GM21786 (cell line): ENCODE measurements at regions not wholly inside any gene's neighbourhood (a gene's known extent, or its start where the extent isn't known, plus 50 kb on each side); places are given as distances from the start of the nearest gene placed in this dataset.
A peak's percentile ranks its signal among the peaks of the same experiment; 100 is the strongest.

Experiments
- ATAC-seq: cut with Tn5 transposase; IDR thresholded peaks from one replicate; pipeline ENCODE4 v1.9.1; 2021; ENCODE audit not compliant: unreplicated experiment

DNA sequence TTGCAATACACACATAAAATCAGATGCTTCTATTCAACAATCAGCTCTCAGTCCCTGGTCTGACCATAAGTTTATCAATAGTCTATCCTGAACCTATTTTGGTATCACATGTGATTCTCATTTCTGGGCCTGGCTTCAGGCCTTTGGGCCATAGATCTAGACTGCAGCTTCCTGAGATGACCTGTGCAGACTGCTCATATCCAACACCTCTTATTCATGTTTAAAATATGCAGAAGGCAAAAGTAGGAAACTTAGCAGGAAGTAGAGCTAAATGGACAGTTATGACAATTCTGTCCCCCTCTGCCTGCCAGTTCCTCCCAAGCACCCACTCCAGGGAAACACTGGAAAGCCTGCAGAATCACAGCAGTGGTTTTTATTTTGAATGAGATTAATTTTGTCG is 53.3 kb downstream of the C7orf25 start:
- ATAC-seq, result no peak

DNA sequence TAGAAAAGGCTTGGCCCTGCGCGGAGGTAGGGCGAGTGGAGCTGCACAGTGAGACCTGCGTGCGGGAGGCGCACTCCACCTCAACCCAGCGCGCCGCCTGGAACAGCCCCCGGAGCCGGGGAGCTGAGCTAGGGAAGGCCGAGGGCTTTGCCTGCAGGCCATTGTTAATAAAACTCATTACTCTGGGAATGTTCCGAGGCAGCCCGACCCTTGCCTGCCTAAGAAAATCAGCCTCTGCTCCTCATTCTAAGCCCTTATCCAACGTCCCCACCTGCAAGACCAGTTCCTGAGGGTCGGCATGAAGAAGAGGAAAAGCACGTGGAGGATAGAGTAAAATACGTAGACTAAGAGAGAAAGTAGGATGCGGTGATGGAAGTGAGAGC is 55.3 kb downstream of the C7orf25 start:
- no peak for ATAC-seq

DNA sequence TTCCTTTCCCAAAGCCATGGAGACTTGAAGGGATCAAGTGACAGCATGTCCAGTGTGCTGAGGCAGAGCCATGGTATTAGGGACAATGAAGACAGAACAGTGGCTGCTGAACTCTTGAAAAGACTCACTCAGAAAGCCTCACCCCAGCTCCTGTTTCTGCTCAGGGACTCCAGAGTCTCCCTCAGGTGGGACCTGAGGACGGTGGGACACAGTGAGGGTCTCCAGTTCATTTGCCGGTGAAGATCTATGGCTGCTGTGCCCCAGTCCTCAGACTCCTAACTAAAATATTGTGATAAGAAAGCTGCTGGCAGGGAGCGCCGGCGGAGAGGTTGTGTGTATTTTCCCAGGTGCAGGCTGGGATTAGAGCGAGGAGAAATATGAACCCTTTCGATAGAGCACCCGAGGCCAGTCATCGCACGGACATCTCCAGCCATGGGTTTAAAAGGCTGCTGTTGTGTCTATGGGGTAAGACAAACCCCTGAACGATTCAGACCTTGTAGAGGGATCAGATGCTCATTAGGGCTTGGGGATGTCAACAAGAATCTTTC is 57.2 kb downstream of the C7orf25 start:
- ATAC-seq, result no peak

- ATAC-seq, result no peak
Measured at GRCh38 chr7:42852531-42852930, 59.3 kb downstream of the C7orf25 start.

DNA sequence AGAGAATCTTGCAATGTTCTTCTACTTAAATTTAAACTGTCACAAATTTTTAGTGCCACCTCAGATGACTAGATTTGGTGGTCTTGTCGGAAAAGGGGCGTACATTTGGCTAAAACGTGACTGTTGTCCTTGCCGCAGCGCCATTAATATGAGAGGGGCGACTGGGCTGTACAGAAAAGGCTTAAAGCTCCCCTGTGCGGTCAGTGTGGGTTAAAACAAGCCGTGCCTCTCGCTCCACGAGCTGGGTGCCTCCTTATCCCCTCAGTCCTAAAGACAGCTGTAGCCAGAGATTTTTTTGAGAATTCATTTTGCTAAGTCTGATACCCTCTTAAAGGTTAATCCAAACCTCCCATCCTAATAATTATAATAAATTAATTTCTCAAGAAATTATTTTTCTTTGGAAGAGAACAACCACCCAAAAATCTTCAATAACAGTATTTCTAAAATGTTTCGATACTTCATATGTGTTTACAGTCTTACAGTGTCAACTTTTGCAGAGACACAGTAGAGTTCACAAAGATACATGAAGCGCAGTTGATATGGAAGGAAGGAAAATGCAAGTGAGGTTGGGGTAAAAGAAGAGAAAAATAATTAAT is 68.6 kb downstream of the C7orf25 start:
- peak; percentile 74 for ATAC-seq

DNA sequence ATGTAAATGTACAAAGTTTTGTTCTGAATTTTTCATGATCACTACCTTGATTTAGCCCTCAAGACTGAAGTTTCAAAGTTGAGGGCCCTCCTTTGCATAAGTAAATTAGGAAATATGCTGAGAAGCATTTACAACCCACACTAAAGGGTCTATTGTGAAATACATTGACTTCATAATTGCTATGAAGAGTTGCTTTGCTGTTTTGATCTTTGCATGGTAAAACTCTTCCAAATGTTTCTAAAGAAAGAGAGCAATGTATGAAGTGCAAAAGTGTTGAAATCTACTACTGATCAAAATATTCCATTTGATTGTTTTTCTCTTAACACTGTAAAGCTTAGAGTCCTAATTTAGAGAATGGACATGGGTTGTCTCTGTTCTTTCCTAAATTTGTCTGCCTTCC is 77.2 kb downstream of the C7orf25 start:
- no peak for ATAC-seq

- no peak for ATAC-seq
Measured at GRCh38 chr7:42833411-42833810, 78.5 kb downstream of the C7orf25 start.

DNA sequence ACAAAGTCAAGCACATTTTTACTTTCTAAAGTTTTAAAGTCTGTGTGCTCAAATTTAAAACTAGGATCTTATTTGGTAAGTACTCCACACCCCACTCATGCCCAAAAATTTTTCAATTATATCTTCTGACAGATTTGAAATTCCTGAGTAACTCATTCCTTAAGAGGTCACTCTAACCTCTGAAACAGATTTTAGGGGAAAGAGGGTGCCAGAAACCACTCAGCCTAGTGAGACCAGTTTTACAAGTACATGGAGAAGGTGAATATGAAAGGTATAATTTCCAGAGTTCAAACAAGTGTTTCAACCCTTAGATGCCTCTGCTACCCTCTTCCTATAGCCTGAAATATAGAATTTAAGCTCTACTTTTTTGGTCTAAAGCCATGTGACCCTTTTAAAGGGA is 79.2 kb downstream of the C7orf25 start:
- no peak for ATAC-seq

- no peak for ATAC-seq
Measured at GRCh38 chr7:42831718-42832522, 80.0 kb downstream of the C7orf25 start.

DNA sequence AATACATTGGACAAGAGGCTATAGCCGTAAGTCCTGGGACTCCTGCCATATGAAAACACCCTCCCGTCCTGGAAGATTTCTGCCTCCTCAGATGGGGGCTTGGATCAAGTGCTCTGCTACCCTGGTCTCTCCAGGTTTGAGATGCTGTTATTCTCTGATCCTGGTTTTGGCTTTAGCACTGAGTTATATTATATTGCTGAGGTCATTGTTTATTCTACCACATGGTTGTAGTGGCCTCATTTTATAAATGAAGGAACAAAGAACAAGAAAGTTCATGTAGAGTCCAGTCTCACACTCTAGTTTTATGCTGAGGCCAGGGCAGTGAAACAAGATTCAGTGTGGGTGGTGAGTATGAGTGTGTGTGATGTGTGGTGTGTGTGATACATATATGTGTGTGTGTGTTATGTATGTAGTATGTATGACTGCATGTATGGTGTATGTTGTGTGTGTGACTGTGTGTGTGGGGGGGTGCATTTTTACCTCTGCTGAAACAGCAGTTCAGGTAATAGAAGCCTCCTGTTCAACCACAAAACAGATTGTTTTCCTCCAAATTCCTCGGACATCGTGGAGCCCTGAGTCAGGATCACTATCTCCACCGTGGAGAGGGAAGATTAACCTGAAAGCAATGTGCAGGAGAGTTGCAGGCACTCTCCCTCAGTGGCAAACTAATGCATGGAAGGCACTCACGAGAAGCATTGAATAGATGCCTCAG is 80.7 kb downstream of the C7orf25 start:
- no peak for ATAC-seq

- no peak for ATAC-seq
Measured at GRCh38 chr7:42812779-42813178, 99.1 kb downstream of the C7orf25 start.

- ATAC-seq, result no peak
Measured at GRCh38 chr7:42805601-42806000, 106.3 kb downstream of the C7orf25 start.

- ATAC-seq, result no peak
Measured at GRCh38 chr7:42794673-42795072, 117.2 kb downstream of the C7orf25 start.

GRCh38 chr7:42792841-42793240 is 119.0 kb downstream of the C7orf25 start:
- no peak for ATAC-seq

DNA sequence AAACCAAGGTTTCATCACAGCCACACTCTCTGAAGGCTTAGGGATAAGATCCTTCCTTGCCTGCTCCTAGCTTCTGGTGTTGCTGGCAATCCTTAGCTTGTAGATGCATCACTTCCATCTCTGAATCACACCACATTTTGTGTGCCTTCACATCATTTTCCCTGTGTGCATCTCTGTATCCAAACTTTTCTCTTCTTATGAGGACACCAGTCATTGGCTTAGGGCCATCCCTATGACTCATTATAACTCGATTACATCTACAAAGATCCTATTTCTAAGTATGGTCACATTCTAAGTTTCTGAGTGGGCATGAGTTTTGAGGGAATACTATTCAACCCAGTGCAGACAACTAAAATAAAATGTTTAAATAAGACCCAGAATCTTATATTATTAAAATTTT is 121.7 kb downstream of the C7orf25 start:
- no peak for ATAC-seq

GRCh38 chr7:42774436-42774835 is 137.4 kb downstream of the C7orf25 start:
- ATAC-seq, result no peak

GRCh38 chr7:42770114-42770513 is 141.8 kb downstream of the C7orf25 start:
- no peak for ATAC-seq

DNA sequence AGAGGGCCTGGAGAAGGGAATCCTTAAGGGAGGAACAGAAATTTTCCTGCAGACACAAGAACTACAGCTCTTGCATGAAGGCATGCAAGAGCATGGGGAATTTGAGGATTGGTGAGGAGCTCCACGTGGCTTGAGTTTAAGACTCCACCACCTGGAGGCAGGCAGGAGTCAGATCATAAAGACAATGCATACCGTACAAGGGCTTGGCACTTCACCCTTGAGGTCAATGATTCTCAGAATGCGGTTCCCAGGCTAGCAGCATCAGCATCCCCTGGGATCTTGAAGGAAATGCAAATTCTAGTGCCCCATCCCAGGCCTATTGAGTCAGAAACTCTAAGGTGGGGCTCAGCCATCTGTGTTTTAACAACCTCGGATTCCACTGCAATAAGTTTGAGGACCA is 143.8 kb downstream of the C7orf25 start:
- ATAC-seq, result no peak

- no peak for ATAC-seq
Measured at GRCh38 chr7:42766782-42767423, 145.0 kb downstream of the C7orf25 start.

GRCh38 chr7:42765931-42766330 is 145.9 kb downstream of the C7orf25 start:
- no peak for ATAC-seq

GRCh38 chr7:42763137-42763551 is 148.7 kb downstream of the C7orf25 start:
- no peak for ATAC-seq
